HG03135 (cell line): ENCODE measurements at regions not wholly inside any gene's neighbourhood (a gene's known extent, or its start where the extent isn't known, plus 50 kb on each side); places are given as distances from the start of the nearest gene placed in this dataset.
"Not testable (repeated sequence)": the region's sequence is repeated elsewhere in the genome, so short reads cannot be mapped to it uniquely, and the experiment has no call there.

ENCODE experiments used
- ATAC-seq: cut with Tn5 transposase; IDR thresholded peaks from one replicate; pipeline ENCODE4 v1.9.1; 2021; ENCODE audit warnings: mild to moderate bottlenecking, moderate library complexity; ENCODE audit not compliant: unreplicated experiment

DNA sequence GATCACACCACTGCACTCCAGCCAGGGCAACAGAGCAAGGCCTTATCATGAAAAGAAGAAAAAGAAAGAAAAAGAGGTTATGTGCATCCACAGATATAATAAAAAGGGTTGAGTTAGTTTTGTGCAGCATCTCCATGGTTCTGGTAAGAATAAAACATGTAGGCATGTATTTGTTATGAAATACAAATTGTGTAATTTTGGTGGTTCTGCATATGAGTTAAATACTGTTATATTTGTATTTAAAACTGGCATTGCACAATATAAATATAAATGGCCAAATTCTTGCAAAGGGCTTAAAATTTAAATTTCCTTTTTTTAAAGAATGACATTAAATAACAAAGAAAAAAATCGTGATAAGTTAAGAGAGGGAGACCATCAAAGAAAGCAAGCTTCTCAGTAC is 159.1 kb upstream of the PREP start:
- ATAC-seq = no peak

- ATAC-seq = no peak
These were observed 158.6 kb upstream of the PREP start for GRCh38 chr6:105561486-105561885.

DNA sequence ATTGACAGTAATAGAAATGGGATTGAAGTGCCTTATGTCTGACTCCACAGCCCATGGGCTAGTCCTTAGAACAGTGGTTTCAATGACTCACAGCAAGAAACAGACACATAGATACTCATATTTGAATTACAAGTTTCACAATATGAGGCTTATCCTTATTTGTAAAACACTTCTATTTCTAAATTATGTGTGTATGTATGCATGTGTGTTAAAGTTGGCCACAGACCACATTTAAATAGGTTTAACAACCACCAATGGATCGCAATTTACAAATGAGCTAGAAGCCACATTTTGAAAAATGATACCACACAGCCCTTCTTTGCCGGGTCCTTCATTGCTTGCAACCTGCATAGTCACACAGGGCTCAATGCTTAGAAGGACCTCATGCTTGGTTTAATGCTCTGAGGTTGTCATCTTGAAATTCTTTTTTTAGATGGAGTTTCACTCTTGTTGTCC is 157.8 kb upstream of the PREP start:
- ATAC-seq = peak; percentile 79

DNA sequence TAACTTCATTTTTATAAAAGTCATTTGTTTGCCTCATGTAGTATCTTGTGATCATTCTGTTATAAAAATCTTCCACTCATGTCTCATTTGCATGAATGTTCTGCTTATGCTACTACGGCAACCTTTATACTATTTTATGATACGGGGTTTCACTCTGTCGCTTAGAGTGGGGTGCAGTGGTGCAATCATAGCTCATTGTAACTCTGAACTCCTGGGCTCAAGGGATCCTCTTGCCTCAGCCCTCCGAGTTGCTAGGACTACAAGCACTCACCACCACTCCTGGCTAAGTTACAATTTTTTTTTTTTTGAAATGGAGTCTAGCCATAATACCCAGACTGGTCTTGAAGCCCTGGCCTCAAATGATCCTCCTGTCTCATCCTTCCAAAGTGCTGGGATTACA is 154.4 kb upstream of the PREP start:
- no peak for ATAC-seq

DNA sequence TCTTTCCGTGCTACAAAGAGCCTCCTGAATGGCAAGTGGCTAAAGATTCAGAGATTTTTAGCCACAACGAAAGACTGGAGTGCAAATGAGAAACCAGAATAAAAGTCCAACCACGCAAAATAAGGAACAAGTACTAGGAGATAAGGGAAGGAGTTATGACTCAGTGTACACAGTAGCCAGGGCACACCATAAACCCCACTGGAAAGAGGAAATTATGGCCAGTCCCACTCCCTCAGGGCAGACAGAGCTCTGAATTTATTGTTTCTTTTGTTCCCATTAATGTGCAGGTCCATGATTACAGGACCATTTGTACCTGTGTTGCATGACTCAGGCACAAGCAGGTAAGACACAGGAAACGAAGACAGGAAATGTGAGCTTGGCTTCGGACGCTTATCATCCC is 150.3 kb upstream of the PREP start:
- ATAC-seq = no peak

- no peak for ATAC-seq
These were observed 148.2 kb upstream of the PREP start for GRCh38 chr6:105550955-105551620.

- no peak for ATAC-seq
These were observed 143.9 kb upstream of the PREP start for GRCh38 chr6:105546754-105547153.

GRCh38 chr6:105545947-105546731 is 143.3 kb upstream of the PREP start:
- no peak for ATAC-seq

- no peak for ATAC-seq
These were observed 142.5 kb upstream of the PREP start for GRCh38 chr6:105545228-105545920.

GRCh38 chr6:105539911-105540310 is 137.0 kb upstream of the PREP start:
- ATAC-seq = no peak

DNA sequence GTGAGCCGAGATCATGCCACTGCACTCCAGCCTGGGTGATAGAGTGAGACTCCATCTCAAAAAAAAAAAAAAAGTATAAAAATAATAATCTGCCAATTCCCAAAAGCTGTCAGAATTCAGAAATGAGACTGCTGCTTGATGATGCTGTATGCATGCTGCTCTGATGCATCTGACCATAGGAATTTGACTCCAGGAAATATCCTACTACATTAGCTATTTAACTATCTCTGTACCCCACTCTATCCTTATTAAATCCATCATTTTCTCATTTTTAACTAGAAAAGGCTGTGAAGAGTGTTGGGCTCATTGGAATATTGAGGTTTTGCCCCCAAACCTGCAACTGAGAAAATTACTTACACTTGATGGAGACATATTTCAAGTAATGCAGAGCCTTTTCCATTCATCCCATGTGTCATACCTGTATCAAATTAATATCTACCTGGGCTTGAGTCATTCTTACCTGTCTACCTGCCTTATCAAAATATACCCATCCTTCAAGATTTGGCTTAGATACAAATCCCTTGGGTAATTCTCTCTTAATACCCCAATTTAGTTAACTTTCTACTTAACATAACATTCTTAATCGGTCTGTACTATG is 135.2 kb upstream of the PREP start:
- no peak for ATAC-seq

DNA sequence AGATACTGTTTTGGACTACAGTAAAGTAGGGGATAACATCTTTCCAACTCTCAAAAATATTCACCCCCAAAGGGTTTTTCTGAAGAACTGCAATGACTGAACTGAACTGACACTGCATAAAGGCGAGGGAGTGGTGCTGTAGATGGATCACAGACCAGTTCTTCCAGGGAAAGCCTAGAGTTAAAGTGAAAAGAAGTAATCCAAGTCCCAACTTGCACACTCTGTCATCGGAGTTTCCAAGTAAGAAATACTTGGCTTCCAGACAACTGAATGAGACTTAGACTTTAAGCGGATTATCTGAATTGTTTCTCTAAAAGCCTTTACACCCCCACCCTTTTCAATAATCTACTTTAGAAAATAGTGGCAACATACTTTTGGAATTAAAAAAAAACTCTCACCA is 134.1 kb upstream of the PREP start:
- no peak for ATAC-seq

DNA sequence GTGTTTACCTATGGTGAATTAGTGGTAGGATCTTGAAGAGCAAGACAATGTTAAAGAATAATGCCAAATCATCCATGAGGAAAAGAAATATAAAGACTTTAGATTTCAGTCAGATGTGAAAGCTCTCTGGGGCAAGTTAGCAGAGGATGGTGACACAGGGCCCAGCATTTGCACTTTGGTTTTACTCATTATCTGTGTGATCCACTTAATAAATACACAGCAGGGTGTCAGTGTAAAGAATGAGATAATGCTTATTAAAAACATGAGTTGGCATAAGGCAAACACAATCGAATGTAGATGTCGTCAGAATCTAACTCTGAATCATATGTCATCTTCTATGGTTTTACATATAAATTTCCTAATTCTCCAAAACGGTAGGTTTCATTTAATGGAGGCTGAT is 130.4 kb upstream of the PREP start:
- ATAC-seq = no peak

DNA sequence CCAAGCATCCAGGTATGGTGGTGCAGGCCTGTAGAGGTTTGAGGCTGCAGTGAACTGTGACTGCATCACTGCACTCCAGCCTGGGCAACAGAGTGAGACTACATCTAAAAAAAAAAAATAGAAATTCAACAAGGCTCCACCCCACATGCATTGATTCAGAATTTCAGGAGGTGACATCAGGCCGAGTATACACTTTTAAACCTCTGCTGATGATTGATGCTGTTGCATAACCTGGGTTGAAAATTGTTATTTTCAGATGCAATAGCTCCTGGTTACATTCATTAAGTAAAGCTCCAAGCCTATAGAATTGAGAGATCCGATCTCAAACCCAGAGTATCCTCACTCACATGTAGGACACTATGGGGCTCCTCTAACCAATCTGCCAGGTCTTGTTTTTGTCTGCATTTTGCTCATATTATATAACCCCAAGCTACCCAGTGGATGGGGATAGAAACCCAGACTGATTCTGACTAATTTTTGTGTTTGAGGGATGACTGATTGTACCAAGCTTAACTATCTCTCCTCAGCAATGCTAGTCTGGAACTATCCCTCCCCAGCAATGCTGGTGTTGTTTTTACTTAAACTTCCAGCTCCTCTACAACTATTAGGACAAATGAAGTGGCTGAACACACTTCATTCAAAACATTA is 123.5 kb upstream of the PREP start:
- ATAC-seq = no peak

GRCh38 chr6:105522626-105523322 is 119.9 kb upstream of the PREP start:
- ATAC-seq = no peak

GRCh38 chr6:105519954-105520353 is 117.1 kb upstream of the PREP start:
- no peak for ATAC-seq

- not testable (repeated sequence) for ATAC-seq
These were observed 116.1 kb upstream of the PREP start for GRCh38 chr6:105518993-105519392.

GRCh38 chr6:105515054-105515453 is 112.2 kb upstream of the PREP start:
- no peak for ATAC-seq

- ATAC-seq = no peak
These were observed 111.4 kb upstream of the PREP start for GRCh38 chr6:105514306-105514705.

GRCh38 chr6:105511639-105512038 is 108.8 kb upstream of the PREP start:
- ATAC-seq = no peak
